Cardiac septum (tissue), 1 donor: ENCODE measurements at regions not wholly inside any gene's neighbourhood (a gene's known extent, or its start where the extent isn't known, plus 50 kb on each side); places are given as distances from the start of the nearest gene placed in this dataset.
"Not testable (repeated sequence)": the region's sequence is repeated elsewhere in the genome, so short reads cannot be mapped to it uniquely, and the experiment has no call there.

Source experiments
- DNase-seq: peaks from one replicate; pipeline ENCODE4 v3.0.0-alpha.2; 2020; ENCODE audit warnings: low spot score
- intact Hi-C: fragments of 100-400 bp; cut with DNase I; formaldehyde crosslinking; loops from one replicate; pipeline ENCODE4 v1.14.0; 2022
- donor health status: DM: no; HTN: no; CAD: no.

DNA sequence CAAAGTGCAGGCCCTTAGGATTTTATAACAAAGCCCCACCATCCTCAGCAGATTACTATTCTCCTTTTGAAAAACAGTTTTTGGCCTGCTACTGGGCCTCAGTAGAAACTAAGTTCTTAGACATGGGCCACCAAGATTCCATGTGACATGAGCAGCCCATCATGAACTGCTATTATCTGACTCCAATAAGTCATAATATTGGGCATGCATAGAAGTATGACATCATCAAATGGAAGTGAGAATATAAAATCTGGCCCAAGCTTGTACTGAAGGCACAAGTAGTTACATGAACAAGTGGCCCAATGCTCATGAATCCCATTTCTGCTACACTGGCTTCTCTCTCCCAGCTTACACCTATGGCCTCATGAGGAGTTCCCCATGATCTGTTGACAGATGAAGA is 404.8 kb downstream of the EPHA5 start:
- DNase-seq, result no peak
- intact Hi-C loops, result no loop called here

DNA sequence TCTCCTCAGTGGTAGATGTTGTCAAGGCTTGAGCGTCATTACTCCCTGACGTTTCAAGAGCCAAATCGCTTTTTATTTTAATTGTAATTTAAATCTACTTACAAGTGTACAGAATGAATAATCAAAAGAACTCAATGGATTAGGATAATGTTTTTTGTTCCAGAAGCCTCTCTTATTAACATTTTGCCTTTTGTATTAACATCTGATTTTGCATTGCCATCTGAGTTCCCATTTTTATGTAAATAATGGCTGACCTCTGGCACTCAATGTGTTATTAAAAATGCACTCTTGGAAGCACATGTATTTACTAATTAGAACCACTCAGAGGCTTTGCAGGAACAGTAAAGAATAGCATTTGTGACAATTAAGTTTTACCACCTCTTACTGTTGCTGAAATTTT is 411.0 kb downstream of the EPHA5 start:
- intact Hi-C loops, result no loop called here

DNA sequence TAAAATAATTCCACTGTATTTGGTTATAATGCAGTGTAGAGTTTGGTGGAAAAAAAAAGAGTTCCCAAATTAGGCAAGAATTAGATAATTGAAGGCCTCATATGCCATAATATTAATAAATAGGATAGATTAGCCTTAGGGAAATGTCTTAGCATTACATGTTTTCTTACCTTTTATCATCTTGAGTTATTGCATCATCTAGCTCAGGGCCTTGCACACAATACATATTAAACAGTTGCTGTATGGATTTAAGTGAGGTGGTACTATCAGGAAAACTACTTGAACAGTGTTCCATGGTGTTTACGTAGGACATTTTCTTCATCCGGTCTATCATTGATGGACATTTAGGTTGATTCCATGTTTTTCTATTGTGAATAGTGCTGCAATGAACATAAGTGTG is 419.4 kb downstream of the EPHA5 start:
- DNase-seq, result no peak
- intact Hi-C loops, result no loop called here

More for the DNA sequence above, 411.0 kb downstream of the EPHA5 start:
- DNase-seq, result no peak

- intact Hi-C loops, result no loop called here
- DNase-seq, result no peak
These were observed 421.2 kb downstream of the EPHA5 start for GRCh38 chr4:65249111-65249510.

GRCh38 chr4:65242156-65242846 is 428.0 kb downstream of the EPHA5 start:
- no peak for DNase-seq
- intact Hi-C loops, result no loop called here

- DNase-seq, result no peak
- intact Hi-C loops, result no loop called here
These were observed 428.9 kb downstream of the EPHA5 start for GRCh38 chr4:65241257-65241997.

GRCh38 chr4:65234061-65234460 is 436.2 kb downstream of the EPHA5 start:
- intact Hi-C loops, result no loop called here
- no peak for DNase-seq

GRCh38 chr4:65227628-65228027 is 442.7 kb downstream of the EPHA5 start:
- intact Hi-C loops, result no loop called here
- no peak for DNase-seq

DNA sequence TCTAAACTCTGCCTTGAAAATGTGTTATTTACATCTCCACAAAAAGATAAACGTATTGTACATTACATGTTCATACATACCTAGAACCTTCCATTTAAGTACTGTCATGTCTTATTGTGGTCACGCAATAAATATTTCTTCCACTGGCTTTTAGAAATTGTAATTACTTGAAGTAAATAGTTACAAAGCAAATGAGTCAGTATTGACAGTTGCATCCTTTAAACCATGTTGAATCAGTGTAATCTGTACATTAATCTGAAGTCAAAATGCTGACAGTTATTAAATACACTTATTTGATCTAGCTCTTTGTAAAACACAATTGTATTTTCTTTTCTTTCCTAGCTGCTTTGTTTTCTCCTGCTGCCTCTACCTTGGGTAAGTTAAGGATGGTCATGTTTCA is 446.7 kb downstream of the EPHA5 start:
- intact Hi-C loops, result no loop called here
- DNase-seq, result no peak

DNA sequence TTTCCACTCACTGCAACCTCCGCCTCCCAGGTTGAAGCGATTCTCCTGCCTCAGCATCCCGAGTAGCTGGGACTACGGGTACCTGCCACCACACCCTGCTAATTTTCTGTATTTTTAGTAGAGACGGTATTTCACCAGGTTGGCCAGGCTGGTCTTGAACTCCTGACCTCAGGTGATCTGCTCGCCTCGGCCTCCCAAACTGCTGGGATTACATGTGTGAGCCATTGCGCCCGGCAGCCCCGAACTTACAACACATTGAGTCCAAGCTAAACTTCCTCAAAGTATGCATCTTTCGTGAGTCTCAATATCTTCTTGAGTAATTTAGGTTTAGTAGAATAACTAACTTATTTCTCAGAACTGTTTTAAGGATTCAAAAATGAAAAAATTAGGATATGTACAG is 447.2 kb downstream of the EPHA5 start:
- intact Hi-C loops, DNase-seq: not testable (repeated sequence)

- intact Hi-C loops, result no loop called here
- no peak for DNase-seq
These were observed 453.1 kb downstream of the EPHA5 start for GRCh38 chr4:65217179-65217578.

DNA sequence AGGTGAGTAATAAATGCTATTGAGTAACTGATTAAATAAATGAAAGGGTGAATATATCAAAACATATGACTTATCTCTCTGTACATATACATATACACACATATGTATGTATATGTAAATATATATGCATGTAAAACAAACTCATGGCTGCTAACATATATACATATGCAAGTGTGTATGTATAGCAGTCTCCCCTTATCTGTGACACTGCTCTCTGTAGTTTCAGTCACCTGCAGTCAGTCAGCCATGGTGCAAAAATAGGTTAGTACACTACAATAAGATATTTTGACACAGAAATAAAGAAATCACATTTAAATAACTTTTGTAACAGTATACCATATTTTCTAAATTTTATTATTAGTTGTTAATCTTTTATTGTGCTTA is 467.4 kb downstream of the EPHA5 start:
- intact Hi-C loops, result no loop called here

DNA sequence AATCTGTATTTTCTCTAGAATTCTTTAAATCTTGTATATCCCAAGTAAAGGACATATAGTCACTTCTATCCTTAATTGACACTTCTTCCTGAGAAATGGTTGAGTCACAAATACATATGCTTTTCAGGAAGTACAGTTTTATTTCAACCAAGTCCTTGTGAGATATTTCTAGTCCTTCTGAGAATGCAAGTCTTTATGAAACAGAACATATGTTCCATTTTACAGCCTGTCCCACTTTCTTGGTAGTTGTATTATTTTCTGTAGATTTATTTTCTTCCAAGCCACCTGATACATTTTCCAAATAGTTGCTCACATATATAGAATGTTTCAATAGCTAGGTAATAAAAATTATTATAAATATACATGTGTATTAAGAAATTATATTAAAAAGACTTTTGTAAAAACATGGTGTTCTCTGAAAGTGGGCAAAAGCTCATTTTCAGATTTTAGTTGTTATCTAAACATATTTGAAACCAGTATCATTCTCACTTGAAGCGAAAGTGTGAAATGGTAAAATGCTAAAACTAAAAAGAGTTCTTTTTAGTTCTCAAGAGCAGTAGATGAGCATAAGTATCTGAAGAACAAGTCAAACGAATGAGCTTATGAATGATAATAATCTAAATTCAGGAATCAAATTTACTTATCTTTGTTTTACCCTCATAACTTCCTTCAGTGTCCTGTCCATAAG is 468.0 kb downstream of the EPHA5 start:
- DNase-seq, result no peak
- intact Hi-C loops, result no loop called here

More for the DNA sequence above, 467.4 kb downstream of the EPHA5 start:
- no peak for DNase-seq

DNA sequence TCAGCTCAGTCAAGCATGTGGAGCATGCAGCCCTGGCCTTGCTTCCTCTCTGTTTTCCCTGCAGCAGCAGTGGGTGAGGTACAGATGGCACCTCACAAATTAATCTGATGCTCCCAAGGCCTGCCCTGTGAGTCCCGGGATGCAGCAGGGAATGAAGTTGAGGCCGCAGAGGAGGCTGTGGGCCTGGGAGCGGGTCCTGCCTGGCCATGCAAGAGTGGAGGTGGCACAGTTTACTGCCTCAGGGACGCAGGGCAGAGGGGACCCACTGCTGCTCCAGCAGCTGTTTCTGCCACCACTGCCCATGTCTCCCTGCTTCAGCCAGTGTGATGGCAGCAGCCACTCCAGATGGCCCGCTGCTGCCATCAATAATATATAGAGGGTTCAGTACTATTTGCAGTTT is 474.6 kb downstream of the EPHA5 start:
- intact Hi-C loops, result no loop called here
- DNase-seq, result no peak

- intact Hi-C loops, result no loop called here
- DNase-seq, result no peak
These were observed 475.3 kb downstream of the EPHA5 start for GRCh38 chr4:65195002-65195401.

DNA sequence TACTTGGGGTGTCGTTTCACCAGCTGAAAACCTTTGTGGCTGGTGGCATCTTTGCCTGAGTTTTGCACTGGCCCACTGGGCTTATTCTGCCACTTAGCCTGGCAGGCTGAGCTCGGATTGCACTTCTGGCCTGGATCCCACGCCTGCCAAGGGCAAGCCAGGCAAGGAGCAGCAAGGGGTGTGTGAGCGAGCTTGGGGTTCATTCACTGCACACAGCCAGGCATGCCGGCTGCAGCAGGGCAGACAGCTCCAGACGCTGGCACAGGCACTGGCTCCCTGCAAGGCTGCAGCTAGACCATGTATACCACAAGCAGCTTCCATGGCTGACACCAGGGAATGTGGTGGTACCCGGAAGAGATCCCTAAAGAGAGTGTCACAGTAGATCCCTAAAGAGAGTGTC is 476.3 kb downstream of the EPHA5 start:
- intact Hi-C loops, result no loop called here
- DNase-seq, result no peak

GRCh38 chr4:65190780-65191179 is 479.5 kb downstream of the EPHA5 start:
- intact Hi-C loops, result no loop called here
- no peak for DNase-seq

DNA sequence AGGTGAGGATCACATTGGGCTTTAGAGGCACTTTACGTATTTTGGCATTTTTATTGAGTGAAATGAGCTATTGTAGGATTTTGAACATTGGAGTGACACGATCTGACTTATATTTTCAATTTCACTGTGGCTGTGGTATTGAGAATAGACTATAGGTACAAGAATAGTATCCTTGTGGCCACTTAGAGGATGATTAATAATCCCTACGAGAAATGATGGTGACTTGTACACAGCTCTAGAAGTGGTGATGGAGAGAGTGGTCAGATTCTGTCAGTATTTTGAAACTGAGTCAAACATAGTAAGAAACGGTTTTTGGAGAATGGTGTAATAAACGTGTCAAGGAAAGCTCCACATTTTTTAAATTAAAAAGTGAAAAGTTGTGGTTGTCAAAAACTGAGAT is 494.7 kb downstream of the EPHA5 start:
- no peak for DNase-seq
- intact Hi-C loops, result no loop called here

GRCh38 chr4:65170768-65171514 is 499.3 kb downstream of the EPHA5 start:
- intact Hi-C loops, result no loop called here
- no peak for DNase-seq

GRCh38 chr4:65167719-65168118 is 502.6 kb downstream of the EPHA5 start:
- intact Hi-C loops, result no loop called here
- no peak for DNase-seq
